Heart left ventricle (tissue), 13 donors: ENCODE measurements at regions not wholly inside any gene's neighbourhood (a gene's known extent, or its start where the extent isn't known, plus 50 kb on each side); places are given as distances from the start of the nearest gene placed in this dataset.

Source experiments
- CTCF ChIP-seq, 12 donors: fragments of 200-600 bp; sonication (generic) in 4 of 12; IDR thresholded peaks; one replicate each; pipeline versions ENCODE4 v1.5.0 to v1.8.0; 2018 to 2022; ENCODE audit warnings: antibody characterized with exemption in 12 of 12, mild to moderate bottlenecking in 5 of 12
- POLR2A ChIP-seq, 2 donors: fragments of 450-650 bp; IDR thresholded peaks; one replicate each; pipeline ENCODE4 v1.6.1; 2017; ENCODE audit warnings: antibody characterized with exemption in 2 of 2, mild to moderate bottlenecking in 2 of 2, moderate library complexity in 2 of 2
- donor health status: ischemic (EF 13 %, LVEDD 7.1; RV severe dilation, severe dysfunction).
- donor health status: DM: no; HTN: yes; CAD: no.
- donor health status: DM: no; HTN: no; CAD: no.
- donor health status: ischemic (EF 25% LVEDD 6.9; RV normal size, moderate dysfunction).
- donor health status: ischemic (EF 25% LVEDD 5.7; RV mildly dilated, moderate dysfunction).
- donor health status: ischemic (EF 35%, LVEDD 5.7; RV mildly dilated, moderate dysfunction).
- donor health status: nonischemic (EF 11% LVEDD 7.7; RV severe dilation, severe dysfunction).
- donor health status: DM: yes; HTN: yes; CAD: no.
- donor health status: PGD.
- donor health status: ischemic (EF 29% LVEDD 5.4; RV normal size, mild dysfunction).
- donor health status: nonischemic (EF 23%, LVEDD 6.1; RV moderate dilation, normal function).

DNA sequence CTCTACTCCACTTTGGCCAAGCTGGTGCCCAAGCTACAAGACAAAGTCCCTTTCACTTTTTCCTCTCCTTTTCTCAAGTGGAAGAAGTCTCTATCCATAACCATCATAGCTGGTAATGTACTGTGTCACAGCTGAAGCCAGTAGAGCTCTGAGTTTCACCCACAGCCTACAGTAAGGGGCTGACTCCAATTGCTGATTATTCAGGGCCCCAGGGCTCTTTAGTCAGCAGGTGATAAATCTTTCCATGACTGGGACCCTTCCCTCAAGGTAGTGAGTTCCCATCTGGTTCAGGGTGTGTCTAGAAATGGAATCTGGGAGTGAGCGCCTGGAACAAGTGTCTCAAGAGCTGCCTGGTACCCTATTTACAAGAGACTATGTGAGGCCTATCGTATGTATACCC is 436.0 kb upstream of the CA10 start:
- TF ChIP-seq CTCF (IDR thresholded peaks at IDR 0.05) (no peak), POLR2A (IDR thresholded peaks at IDR 0.05) (no peak)
